B cell (primary cell): ENCODE measurements at regions not wholly inside any gene's neighbourhood (a gene's known extent, or its start where the extent isn't known, plus 50 kb on each side); places are given as distances from the start of the nearest gene placed in this dataset.

Experiments
- ATAC-seq: fragments of 200-7000 bp; cut with Tn5 transposase; one replicate; pipeline ENCODE4 v1.10.0; 2021; ENCODE audit warnings: low read depth, mild to moderate bottlenecking, moderate number of reproducible peaks, moderate library complexity
- CTCF ChIA-PET: fragments of 350-600 bp; sonication (Branson Sonifier 250); formaldehyde crosslinking; loops from one replicate; lab custom pipeline; 2021; ENCODE audit warnings: antibody characterized with exemption, inconsistent platforms; lab: Charles Lee
- POLR2A ChIA-PET: fragments of 350-600 bp; sonication (Branson Sonifier 250); formaldehyde crosslinking; loops from one replicate; lab custom pipeline; 2021; ENCODE audit warnings: antibody characterized with exemption; lab: Charles Lee
- DNase-seq: peaks from one replicate; pipeline ENCODE4 v3.0.0; 2013
- H2AFZ ChIP-seq: 2 replicates; pipeline ENCODE4 v1.6.1; 2012; ENCODE audit warnings: mild to moderate bottlenecking, low read depth, low read length; ENCODE audit not compliant: insufficient read depth, poor library complexity, severe bottlenecking
- H3K27ac ChIP-seq, 2 donors: 1 replicate in 1 of 2; 2 replicates in 1 of 2; pipeline ENCODE4 v1.5.1; 2012 to 2013; ENCODE audit warnings: low read length in 2 of 2, mild to moderate bottlenecking in 2 of 2, moderate library complexity in 1 of 2
- H3K27me3 ChIP-seq, 4 experiments: fragments of 200-600 bp in 1 of 4; sonication (generic) in 1 of 4; replicated peaks in 1 of 4; 1 replicate in 2 of 4; 2 replicates in 2 of 4; pipeline versions ENCODE4 v1.6.1 to v1.7.0; 2013 to 2016; ENCODE audit warnings: low read length in 3 of 4, mild to moderate bottlenecking in 2 of 4, mixed read lengths in 1 of 4, moderate library complexity in 1 of 4; ENCODE audit not compliant: insufficient read depth in 4 of 4, control insufficient read depth in 3 of 4; ENCODE audit errors: control extremely low read depth in 1 of 4
- H3K36me3 ChIP-seq, 2 experiments: replicated peaks in 1 of 2; 1 replicate in 1 of 2; 2 replicates in 1 of 2; pipeline versions ENCODE4 v1.6.1 to v1.7.1; 2013; ENCODE audit warnings: low read length in 1 of 2; ENCODE audit not compliant: insufficient read depth in 2 of 2, control insufficient read depth in 1 of 2; ENCODE audit errors: control extremely low read depth in 1 of 2, extremely low read depth in 1 of 2
- H3K4me1 ChIP-seq, 2 donors: fragments of 200-600 bp in 1 of 2; sonication (generic) in 1 of 2; 1 replicate in 1 of 2; 2 replicates in 1 of 2; pipeline versions ENCODE4 v1.5.1 to v1.6.1; 2013 to 2017; ENCODE audit warnings: low read length in 2 of 2; ENCODE audit not compliant: control insufficient read depth in 2 of 2, insufficient read depth in 2 of 2
- H3K4me2 ChIP-seq: replicated peaks from 2 replicates; pipeline ENCODE3; 2012; ENCODE audit warnings: mild to moderate bottlenecking, low read depth, low read length; ENCODE audit not compliant: poor library complexity, severe bottlenecking
- H3K4me3 ChIP-seq, 5 experiments: fragments of 200-600 bp in 1 of 5; sonication (generic) in 1 of 5; 1 replicate in 3 of 5; 2 replicates in 2 of 5; pipeline versions ENCODE4 v1.5.1 to v1.7.0; 2011 to 2016; ENCODE audit warnings: low read length in 4 of 5, mild to moderate bottlenecking in 4 of 5, low read depth in 2 of 5, control low read depth in 1 of 5, moderate library complexity in 1 of 5; ENCODE audit not compliant: insufficient read depth in 1 of 5; ENCODE audit errors: control extremely low read depth in 1 of 5, extremely low read depth in 1 of 5
- H3K79me2 ChIP-seq: fragments of 200-600 bp; sonication (generic); one replicate; pipeline ENCODE4 v1.6.0; 2016; ENCODE audit warnings: low read length; ENCODE audit not compliant: control insufficient read depth, insufficient read depth
- H3K9ac ChIP-seq: fragments of 200-600 bp; sonication (generic); 2 replicates; pipeline ENCODE4 v1.6.1; 2017; ENCODE audit warnings: mild to moderate bottlenecking, low read length, moderate library complexity
- H3K9me3 ChIP-seq, 3 donors: one replicate each; pipeline versions ENCODE4 v1.6.1 to v1.7.1; 2013; ENCODE audit warnings: low read length in 2 of 3; ENCODE audit not compliant: control insufficient read depth in 2 of 3, insufficient read depth in 1 of 3; ENCODE audit errors: control extremely low read depth in 1 of 3
- H4K20me1 ChIP-seq: 2 replicates; pipeline ENCODE4 v1.6.0; 2012; ENCODE audit warnings: mild to moderate bottlenecking, low read length; ENCODE audit not compliant: insufficient read depth, control insufficient read depth, poor library complexity, severe bottlenecking
- H3K27ac Mint-ChIP-seq: one replicate; pipeline ENCODE4 v1.8.0; 2021; ENCODE audit warnings: mixed read lengths
- H3K27me3 Mint-ChIP-seq: one replicate; pipeline ENCODE4 v1.8.0; 2021; ENCODE audit warnings: mixed read lengths
- H3K4me1 Mint-ChIP-seq: one replicate; pipeline ENCODE4 v1.8.0; 2021; ENCODE audit warnings: mixed read lengths
- H3K4me3 Mint-ChIP-seq: one replicate; pipeline ENCODE4 v1.8.0; 2021; ENCODE audit warnings: mixed read lengths
- H3K9me3 Mint-ChIP-seq: one replicate; pipeline ENCODE4 v1.8.0; 2022; ENCODE audit warnings: mixed read lengths; ENCODE audit not compliant: insufficient read depth
- CTCF ChIP-seq: fragments of 200-600 bp; IDR thresholded peaks from one replicate; pipeline ENCODE4 v1.8.0; 2022; ENCODE audit warnings: antibody characterized with exemption, mild to moderate bottlenecking
- EZH2 ChIP-seq: IDR thresholded peaks from 2 replicates; pipeline ENCODE4 v1.6.1; 2012; ENCODE audit warnings: borderline replicate concordance, low read depth, mild to moderate bottlenecking, moderate library complexity, low read length; ENCODE audit not compliant: insufficient read depth, poor library complexity, severe bottlenecking
- whole genome bisulfite sequencing: methylation state at CpG from one replicate; pipeline ENCODE4 v1.1.5; 2013; ENCODE audit warnings: missing lambda C conversion rate; ENCODE audit not compliant: insufficient coverage; 5-methylcytosine and 5-hydroxymethylcytosine counted together
- intact Hi-C: fragments of 100-400 bp; cut with micrococcal nuclease; formaldehyde crosslinking; loops from one replicate; pipeline ENCODE4 v1.10.0; 2022

GRCh38 chr18:77393519-77393918 is 143.9 kb downstream of the GALR1 start:
- Mint-ChIP-seq H3K4me1 (no peaks in the 10 kb centered on the region), H3K9me3 (no peaks in the 10 kb centered on the region), H3K27me3 (peaks cover 32% of the 10 kb centered on the region), H3K27ac (no peak overlapping the region), H3K4me3 (no peak overlapping the region)
- DNase-seq (no peak), ATAC-seq (no peak)
- Histone ChIP-seq H3K4me2 (no peak overlapping the region), H3K4me3 (no peak overlapping the region), H3K9me3 (peaks cover 0 to 2% (median 2%) of the 10 kb centered on the region in 3 donors), H3K9ac (no peak overlapping the region), H3K4me1 (no peaks in the 10 kb centered on the region), H4K20me1 (no peaks in the 10 kb centered on the region), H3K27me3 (peaks cover 0 to 3% (median 0%) of the 10 kb centered on the region in 4 experiments), H2AFZ (no peak overlapping the region), H3K27ac (no peak overlapping the region), H3K36me3 (no peaks in the 10 kb centered on the region), H3K79me2 (no peaks in the 10 kb centered on the region)
- ChIA-PET POLR2A (no interaction called here), CTCF (no interaction called here)
- TF ChIP-seq EZH2 (no peak), CTCF (no peak)
- WGBS = 57% methylated on average over 1 of the region's 5 CpGs
- intact Hi-C loops = no loop called here

GRCh38 chr18:77395953-77396352 is 146.3 kb downstream of the GALR1 start:
- intact Hi-C loops = no loop called here
- no peaks in the 10 kb centered on the region for H4K20me1 ChIP-seq

More at GRCh38 chr18:77395953-77396352, 146.3 kb downstream of the GALR1 start:
- H3K9me3 ChIP-seq = peaks cover 0 to 2% (median 2%) of the 10 kb centered on the region in 3 donors
- Mint-ChIP-seq H3K9me3 (no peaks in the 10 kb centered on the region), H3K4me1 (no peaks in the 10 kb centered on the region), H3K27ac (no peak overlapping the region), H3K4me3 (no peak overlapping the region), H3K27me3 (peaks cover 20% of the 10 kb centered on the region)
- ChIA-PET CTCF (no interaction called here), POLR2A (no interaction called here)
- H2AFZ ChIP-seq = no peak overlapping the region
- H3K4me1 ChIP-seq = no peaks in the 10 kb centered on the region
- no peak overlapping the region for H3K4me3 ChIP-seq
- H3K27me3 ChIP-seq = peaks cover 0 to 3% (median 0%) of the 10 kb centered on the region in 4 experiments
- DNase-seq (no peak), ATAC-seq (no peak)
- no peaks in the 10 kb centered on the region for H3K79me2 ChIP-seq
- no peak overlapping the region for H3K27ac ChIP-seq
- no peaks in the 10 kb centered on the region for H3K36me3 ChIP-seq
- TF ChIP-seq CTCF (no peak), EZH2 (no peak)
- WGBS = no CpG with 5 or more reads among the region's 2 CpGs
- H3K9ac ChIP-seq = no peak overlapping the region
- no peak overlapping the region for H3K4me2 ChIP-seq
